ENCODE measurements at regions not wholly inside any gene's neighbourhood (a gene's known extent, or its start where the extent isn't known, plus 50 kb on each side); places are given as distances from the start of the nearest gene placed in this dataset.

DNA sequence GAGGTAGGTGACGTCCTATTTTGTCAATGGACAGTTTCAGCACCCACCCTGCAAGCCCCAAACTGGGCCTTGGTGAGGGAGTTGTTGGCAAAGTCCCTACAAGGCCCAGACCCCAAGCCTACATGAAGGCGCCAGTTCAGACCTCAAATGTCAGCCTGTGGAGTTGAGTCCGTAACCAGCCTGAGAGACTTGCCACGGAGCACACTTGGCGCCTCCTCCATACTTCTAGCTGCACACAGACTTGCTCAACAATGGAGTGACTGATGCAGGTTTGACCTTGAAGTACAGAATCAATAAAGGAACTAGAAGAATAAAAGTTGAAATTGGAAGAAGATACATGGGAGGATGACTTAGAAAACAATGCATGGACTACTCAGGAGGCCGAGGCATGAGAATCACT lies 134.3 kb downstream of the PROX1 start:
- TF ChIP-seq CTCF (IDR thresholded peaks at IDR 0.05; ENCODE audit: borderline replicate concordance, extremely low read depth, low read length, poor library complexity, severe bottlenecking) (no peak), EZH2 (IDR thresholded peaks at IDR 0.05; ENCODE audit: borderline replicate concordance, low read depth, low read length, severe bottlenecking) (no peak)

All from DND-41 (cell line).